Hematopoietic multipotent progenitor cell treated with erythropoietin and hydrocortisone succinate and interleukin-3 and kit ligand, for 8 days (in vitro differentiated cells): ENCODE measurements at regions not wholly inside any gene's neighbourhood (a gene's known extent, or its start where the extent isn't known, plus 50 kb on each side); places are given as distances from the start of the nearest gene placed in this dataset.

Experiments used
- DNase-seq: peaks from one replicate; pipeline ENCODE4 v3.0.0-alpha.2; 2015

DNA sequence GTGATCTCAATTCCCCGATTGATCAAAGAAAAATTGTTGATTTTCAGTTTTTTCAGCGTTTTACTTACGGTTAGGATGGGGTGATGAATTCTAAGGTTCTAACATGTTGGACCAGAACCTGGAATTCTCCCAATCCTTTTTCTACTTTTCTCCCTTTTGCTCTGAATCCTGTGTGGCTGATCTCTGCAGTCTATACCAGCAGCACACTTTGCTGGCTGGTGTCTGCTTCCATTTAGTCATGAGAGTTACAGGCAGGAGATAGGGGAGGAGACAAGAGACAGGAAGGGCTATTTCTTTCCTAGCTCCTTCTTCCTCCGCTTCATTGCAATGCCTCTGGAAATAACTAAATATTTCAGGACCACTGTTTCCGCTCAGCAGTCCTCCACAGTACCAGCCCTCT is 623.9 kb downstream of the CENPC start:
- DNase-seq, result no peak

DNA sequence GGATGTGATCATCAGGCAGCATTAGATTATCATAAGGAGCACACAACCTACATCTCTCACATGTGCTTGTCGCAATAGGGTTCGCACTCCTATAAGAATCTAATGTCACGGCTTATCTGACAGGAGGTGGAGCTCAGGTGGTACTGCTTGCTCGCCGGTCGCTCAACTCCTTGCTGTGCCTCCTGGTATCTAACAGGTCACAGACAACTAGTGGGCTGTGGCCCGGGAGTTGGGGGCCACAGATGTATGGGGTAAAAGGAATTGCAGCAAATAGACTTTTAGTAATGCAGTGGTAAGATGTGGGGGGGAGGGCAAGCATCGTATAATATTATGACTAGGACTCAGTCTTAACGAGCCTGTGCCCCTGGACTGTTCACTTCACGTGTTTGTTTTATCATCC is 624.8 kb downstream of the CENPC start:
- DNase-seq, result no peak

DNA sequence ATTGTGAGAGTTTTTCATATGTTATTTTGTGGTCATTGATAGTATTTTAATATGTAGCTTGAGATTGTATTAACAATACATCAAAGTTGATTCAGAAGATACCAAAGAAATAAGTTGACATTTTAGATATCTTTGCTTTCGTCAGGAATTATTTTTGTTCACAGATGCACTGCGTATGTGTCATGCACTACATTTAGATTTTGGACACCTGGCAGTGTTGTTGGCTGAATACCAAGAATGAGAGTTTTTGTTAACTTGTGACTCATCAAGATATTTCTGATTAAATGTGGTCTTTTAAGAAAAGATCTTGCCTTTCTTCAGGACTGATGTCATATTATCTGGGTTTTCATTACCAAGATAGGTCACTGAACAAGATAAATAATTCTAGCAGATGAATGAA is 633.4 kb downstream of the CENPC start:
- DNase-seq, result no peak

DNA sequence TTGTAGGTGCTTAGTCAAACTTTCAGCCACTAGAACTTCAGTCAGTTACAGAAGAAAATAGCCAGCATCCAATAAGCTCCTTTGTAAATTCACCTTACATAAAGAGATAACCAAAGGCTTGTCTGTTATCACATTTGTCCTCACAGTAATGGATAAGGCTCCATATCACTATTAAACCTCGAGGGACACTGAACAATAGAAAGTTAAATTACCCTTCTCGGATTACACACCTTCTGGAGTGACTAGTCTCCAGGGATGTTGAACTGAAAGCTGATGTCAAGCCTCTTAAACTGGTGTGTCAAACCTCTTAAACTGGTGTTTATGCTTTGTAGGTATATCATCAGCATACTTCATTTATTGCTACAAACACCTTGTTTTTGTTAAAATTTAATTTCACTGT is 639.0 kb downstream of the CENPC start:
- DNase-seq, result no peak

DNA sequence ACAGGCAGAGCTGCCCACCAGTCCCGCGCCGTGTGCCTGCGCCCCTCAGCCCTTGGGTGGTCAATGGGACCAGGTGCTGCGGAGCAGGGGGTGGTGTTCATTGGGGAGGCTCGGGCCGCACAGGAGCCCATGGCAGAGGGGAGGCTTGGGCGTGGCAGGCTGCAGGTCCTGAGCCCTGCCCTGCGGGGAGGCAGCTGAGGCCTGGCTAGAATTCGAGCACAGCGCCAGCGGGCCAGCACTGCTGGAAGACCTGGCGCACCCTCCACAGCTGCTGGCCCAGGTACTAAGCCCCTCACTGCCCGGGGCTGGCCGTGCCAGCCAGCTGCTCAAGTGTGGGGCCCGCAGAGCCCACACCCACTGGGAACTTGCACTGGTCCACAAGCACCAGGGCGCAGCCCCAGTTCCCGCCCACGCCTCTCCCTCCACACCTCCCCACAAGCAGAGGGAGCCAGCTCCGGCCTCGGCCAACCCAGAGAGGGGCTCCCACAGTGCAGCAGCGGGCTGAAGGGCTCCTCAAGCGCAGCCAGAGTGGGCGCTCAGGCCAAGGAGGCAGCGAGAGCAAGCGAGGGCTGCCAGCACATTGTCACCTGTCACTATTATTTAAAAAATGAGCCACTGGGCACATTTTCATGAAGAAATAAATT is 645.8 kb downstream of the CENPC start:
- no peak for DNase-seq

DNA sequence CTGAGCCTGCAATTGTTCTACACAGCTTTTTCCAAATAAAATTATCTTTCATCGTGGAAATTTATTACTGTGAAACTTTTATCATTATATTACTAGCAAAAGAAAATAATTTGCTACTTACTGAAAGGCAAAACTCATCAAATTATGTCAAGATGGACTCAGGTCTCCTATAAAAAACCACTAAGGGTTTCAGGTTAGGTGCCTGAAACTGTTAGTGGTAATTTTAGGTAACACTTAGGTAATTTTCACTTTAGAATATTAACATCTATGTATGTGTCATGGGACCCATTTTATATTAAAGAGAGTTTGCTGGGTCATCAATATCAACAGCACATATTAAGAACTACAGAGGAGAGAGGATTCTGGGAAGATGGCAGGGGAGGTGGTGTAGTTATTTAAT is 651.5 kb downstream of the CENPC start:
- no peak for DNase-seq

DNA sequence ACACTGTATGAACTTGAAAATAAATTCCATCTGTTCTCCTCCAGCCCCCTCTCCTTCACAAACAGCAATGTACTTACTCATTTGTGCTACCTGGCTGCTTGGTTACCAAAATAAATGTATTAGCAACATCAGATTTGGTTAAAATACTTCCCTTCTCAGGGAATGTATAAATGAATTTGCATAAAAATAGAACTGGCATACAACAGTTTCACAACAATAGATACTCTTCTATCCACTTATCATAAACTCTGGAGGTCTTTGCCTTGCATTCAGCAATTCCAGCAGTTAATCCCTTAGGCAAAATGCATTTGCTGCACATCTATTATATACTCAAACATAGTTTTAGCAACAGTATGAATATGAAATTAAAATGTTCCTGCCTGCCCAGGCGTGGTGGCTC is 658.2 kb downstream of the CENPC start:
- DNase-seq, result no peak

DNA sequence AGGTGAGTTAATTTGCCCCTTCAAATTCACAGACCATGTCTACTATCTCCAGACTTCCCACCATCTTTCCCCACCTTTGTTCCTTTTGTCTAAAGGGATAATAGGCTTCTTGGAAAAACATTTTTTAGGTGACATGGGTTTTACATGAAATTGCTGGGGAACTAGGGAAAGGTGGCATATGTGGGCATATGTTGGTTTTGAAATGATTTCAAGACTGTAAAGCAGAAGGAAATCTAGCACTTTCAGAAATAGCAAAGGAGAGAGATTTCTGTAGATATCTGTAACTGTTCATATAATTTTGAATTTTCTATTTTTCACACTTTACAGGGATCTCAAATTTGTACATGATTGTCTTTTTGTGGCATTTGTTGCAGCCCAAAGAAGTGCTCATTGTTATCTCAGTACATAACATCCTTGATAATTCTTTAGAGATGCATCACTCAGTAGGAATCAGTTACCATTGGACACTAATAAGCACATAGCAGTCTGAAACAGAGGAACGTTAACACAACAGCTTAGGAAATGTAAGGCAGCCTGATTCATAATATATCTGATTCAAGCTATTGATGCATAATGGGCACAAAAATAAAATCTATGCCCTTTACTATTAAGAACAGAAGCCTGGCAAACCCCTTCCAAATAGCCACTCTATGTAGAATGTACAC is 659.7 kb downstream of the CENPC start:
- DNase-seq, result no peak

DNA sequence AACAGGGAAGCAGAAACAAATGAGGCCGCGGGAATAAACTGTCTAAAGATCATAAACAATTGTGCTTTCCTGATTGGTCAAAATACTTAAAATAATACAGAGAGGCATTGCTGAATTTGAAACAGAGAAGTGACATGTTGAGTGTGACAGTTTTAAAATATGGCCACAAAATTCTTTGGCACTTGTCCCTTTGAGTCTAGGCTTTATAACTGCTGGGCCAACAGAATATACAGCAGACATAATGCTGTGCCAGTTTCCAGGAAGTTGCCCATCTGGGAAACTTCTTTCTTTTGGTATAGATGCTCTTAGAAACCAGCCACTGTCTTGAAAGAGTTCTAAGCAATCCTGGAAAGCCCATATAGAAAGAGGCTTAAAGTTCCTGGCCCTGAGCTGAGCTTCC is 668.4 kb downstream of the CENPC start:
- no peak for DNase-seq

DNA sequence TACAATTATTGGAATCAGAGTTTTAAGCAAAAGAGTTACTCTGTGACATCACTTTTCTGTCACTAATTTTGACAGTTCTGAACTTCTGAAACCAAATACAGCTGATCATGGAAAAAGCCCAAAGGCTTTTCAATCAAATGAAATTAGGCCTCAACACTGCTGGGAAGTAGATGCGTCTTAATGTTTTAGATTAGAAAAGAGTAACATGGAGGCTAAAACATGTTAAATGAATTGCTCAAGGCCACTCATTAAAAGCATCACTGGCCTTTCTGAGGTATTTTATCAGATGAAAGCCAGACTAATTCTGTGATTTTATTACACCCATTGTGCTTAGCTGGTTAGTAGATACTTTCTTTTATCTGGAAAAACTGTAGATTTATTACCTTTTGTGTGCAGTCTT is 672.6 kb downstream of the CENPC start:
- DNase-seq, result no peak

DNA sequence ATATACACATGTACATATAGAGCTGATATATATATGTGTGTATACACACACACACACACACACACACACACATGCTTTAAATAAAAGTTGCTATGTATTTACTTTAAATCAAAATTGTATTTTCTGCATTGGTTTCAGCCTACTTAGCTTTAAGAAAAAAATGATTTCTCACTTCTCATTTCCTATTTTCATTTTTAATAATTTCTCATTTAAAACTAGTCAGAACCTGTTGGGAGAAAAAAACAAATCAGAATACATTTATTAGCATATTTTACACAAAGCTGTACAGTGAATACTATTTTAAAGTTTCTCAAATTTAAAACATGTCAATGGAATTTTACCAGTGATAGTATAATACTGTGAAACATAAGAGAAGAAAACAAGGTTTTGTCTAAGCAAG is 681.8 kb downstream of the CENPC start:
- DNase-seq, result no peak

DNA sequence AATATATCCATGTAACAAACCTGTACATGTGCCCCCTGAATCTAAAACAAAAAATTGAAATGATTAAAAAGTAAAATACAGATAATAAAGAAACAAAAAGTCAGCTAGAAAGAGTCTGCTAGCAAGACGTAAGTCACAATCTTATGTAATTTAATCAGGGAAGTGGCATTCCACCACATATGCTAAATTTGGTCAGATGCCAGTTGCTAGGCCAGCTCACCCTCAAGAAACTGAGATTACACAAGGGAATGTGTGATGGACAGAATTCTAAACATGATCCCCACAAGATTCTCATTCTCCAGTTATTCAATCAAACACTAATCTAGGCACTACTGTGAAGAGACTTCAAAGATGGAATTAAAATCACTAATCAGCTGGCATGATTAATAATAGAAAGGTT is 689.3 kb downstream of the CENPC start:
- no peak for DNase-seq

DNA sequence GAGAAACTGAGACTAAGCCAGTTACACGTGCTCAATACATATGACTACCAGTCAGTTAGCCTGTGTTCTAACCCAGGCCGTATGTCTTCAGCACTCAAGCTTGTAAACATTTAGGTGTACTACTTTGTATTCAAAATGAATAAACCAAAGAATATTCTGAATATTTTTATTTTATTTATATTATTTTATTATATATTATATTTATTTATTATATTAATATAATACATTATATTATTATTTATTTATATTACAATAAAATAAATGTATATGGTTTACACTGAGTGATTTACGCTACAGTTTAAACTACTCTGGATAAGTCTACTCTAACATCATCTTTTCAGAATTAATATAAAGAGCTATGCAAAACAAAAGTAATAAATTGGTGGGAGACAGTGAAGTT is 691.5 kb downstream of the CENPC start:
- no peak for DNase-seq

DNA sequence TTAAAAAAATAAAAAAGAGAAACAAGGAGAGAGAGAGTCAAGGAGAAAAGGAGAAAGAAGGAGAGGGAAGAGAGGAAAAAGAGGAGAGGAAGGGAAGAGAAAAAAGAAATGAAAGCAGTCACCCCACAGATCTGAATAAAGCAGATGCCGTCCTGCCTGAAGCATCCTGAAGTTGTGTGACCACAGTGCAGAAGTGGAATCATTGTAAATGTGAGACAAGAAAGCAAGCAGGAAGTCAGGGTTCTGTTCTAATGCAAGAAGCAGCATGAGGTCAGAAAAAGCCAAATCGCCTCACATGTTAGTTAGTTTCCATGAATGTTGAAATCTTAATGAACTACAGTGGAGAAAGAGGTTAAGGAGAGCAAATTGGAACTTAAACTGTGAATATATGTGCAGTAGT is 692.5 kb downstream of the CENPC start:
- no peak for DNase-seq

DNA sequence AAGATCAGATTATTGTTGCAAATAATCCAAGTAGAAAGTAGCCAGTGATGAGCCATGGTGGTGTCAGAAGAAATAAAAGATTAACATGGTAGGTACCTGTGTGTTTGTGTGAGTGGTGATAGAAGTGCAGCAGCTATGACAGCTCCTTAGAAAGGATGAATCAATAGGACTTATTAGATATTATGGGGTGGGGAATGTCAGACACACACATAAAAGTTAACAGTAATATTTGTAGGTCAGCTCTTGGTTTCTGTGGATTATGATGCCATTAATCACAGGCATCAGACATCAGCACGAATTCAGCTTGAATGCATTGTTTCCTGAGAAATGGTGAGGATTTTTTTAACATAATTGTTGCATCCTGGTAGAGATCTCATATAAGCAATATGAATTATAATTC is 695.7 kb downstream of the CENPC start:
- no peak for DNase-seq

DNA sequence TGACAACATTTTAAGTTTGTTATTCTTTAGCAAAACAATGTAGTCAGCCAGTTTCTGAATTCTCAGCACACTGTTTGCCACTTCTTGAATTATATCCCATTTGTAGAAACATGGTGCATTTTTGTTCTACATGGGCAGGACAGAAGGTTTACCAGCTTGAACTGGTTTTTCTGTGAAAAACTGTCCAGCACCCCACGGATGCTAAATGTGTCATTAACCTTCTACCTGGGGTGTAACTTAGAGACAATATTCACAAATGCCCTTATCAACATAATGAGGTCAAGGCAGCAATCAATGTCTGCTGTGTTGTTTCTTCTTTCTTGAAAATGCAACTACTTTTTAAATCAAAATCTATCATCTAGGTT is 702.6 kb downstream of the CENPC start:
- no peak for DNase-seq

DNA sequence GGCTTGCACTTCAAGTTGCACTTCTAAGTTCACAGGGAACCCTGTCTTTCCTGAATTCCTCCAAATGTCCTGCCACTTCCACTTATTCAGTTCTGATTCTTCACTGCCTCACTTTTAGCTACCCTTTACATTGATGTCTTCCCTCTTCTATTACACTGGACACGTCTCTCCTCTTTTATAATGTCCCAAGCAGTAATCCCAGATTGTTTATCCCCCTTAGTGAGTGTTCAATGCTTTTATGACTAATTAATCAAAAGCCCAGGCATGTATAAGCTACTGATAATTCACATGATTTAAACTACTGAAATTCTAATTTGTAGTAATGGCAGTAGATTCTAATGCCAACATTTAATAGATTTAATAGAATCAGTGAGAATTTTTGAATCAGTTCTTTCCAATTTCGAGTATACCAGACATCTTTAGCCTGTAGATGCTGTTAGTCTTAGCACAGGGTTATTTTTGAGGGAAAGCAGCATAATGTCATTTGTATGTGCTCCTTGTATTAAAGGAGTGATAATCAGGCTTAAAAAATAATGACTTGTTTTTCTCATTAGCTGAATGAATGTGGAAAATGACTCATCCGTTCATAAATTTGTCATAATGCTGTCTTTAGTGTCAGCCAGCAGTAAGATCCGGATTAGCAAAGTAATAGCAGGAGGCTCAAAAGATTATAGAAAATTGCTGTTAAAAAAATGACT is 703.1 kb downstream of the CENPC start:
- no peak for DNase-seq

DNA sequence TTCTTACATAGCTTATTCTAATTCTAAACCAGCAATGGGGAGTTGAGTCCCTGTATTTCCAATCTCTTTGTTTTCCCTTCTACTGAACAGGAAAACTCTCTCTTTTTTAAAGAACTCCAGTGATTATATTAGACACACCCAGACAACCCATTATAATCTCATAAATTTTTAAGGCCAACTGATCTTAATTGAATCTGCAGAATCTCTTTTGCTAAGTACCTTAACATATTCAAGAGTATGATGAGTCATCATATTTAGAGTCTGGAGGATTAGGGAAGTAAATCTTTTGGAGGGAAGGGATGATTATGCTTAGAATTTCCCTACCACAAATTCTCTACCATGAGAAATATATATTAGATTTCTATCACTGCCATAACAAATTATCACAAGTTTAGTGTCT is 705.1 kb downstream of the CENPC start:
- DNase-seq, result no peak

DNA sequence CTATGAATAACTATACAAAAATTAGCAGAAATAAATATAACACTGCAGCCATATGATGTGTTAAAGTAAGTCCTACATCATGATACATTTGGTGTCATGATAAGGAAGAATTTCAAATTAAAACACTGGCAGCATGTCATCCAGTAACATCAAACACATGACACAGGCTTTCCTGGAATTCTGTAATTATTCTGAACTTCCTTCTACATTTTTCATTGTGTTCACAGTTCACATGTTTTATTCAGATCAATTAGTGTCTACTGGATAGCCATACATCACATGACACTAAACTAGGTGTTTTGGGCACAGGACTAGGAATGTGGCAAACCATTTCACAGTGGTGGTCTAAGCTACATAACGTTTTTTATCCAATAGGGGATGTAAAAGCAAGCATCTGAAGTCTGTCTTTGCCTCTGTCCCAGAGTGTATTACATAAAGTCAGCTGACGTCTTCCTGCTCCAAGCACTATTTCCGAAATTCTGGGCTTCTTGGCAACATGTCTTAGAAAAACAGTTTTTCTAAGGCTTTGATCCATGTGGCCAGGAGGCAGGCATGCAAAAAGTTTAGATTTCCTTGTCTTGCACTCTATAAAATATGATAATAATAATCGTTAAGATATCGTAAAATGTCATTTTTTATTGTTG is 707.9 kb downstream of the CENPC start:
- no peak for DNase-seq

DNA sequence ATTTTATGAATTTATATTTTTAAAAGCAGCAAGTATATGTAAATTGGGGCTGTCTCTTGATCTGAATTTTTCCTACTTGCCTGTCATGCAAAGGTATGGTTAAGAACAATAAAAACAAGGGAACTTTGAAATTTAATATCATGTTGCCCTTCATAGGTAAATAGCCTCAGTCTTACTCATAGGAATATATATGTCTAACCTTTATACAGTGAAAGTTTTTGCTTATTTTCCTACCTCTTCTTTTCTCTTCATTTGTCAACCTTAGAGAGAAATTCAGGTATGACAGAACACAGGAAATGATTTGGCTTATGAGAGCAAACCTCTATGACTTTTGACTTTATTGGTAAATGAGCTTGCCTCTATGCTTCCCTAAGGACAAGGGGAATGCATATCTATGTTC is 716.0 kb downstream of the CENPC start:
- no peak for DNase-seq

DNA sequence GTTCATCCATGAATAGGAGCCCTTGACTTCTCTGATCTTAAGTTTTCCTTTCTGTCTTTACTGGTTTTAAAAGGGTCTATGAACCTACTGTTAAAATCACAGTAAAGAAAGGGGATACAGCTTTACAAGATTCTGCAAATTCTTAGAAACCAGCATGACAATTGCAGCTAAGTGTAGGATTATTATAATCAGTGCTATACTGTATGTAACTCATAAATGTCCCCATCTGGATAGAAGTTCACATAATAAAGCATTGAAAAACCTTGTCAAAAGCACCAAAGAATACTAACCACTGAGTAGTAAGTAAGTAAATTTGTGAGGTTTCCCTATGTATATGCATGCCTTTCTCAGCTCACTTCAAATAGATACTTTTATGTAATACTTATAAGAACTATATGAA is 724.6 kb downstream of the CENPC start:
- DNase-seq, result no peak

DNA sequence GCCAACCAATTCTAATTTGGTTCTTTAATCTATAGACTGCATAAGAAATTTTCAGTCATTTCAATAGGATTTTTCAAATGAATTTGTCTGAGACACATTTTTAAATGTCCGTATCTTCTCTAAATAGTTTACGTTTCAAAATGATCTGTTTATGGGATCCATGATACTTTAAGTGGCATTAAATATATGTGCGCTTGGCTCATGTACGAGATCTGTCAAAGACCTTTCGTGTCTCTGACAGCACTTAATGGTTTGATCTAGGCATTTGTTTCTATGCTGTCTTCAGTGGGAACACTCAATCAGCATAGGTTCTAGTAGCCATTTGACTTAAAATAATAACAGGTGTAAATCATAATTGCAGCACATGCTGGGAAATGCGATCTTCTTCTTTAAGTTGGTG is 731.0 kb downstream of the CENPC start:
- DNase-seq, result no peak

DNA sequence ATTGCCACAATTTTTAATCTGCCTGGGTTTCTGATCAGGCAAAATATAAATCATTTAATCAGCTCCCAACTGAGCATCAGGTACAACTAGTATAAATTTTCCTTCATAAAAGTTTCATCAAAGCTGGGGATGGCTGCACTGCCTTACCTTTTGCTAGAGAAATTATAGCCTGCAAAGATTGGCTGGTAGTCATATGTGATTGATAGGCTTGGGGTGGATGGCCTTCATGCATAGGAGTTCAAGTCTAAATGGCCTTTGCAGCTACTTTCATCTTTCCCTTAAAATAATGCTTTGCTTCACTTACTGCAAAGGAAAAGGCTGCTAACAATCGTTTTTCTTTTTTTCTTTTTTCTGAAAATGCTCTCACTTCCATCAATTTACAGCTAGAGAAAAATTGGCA is 739.7 kb downstream of the CENPC start:
- no peak for DNase-seq

DNA sequence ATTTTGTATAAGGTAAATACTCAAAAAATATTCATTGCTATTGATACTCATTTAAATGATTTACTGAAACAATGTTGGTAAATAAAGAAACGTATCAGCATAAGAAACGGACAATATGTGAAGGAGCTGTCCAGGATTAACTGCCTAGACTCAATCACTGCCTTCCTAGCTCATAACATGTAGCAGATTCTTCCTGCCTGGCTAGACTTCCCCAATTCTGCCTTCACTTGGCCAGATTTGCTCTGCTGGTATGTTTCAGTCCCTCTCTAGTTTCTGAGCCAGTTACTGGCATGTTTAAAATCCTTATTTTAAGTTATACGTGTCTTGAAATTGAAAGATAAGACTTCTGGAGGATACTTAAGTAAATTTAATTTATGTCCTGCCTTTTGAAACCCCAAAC is 740.3 kb downstream of the CENPC start:
- no peak for DNase-seq
